Upper lobe of right lung (tissue), 1 donor: ENCODE measurements at regions not wholly inside any gene's neighbourhood (a gene's known extent, or its start where the extent isn't known, plus 50 kb on each side); places are given as distances from the start of the nearest gene placed in this dataset.

Experiments
- ATAC-seq: fragments of 200-7000 bp; cut with Tn5 transposase; one replicate; pipeline ENCODE4 v1.9.1; 2020; ENCODE audit warnings: mild to moderate bottlenecking, moderate library complexity
- DNase-seq: peaks from one replicate; pipeline ENCODE4 v3.0.0-alpha.2; 2020
- H3K27ac ChIP-seq: fragments of 200-600 bp; one replicate; pipeline ENCODE4 v1.8.0; 2022
- H3K27me3 ChIP-seq: fragments of 200-600 bp; one replicate; pipeline ENCODE4 v1.8.0; 2022; ENCODE audit warnings: mild to moderate bottlenecking
- H3K36me3 ChIP-seq: fragments of 200-600 bp; one replicate; pipeline ENCODE4 v1.8.0; 2022
- H3K4me1 ChIP-seq: fragments of 200-600 bp; one replicate; pipeline ENCODE4 v1.8.0; 2022
- H3K4me3 ChIP-seq: fragments of 200-600 bp; one replicate; pipeline ENCODE4 v1.8.0; 2022; ENCODE audit warnings: mild to moderate bottlenecking
- H3K9me3 ChIP-seq: fragments of 200-600 bp; one replicate; pipeline ENCODE4 v1.8.0; 2022
- intact Hi-C: fragments of 100-400 bp; cut with DNase I; formaldehyde crosslinking; loops from one replicate; pipeline ENCODE4 v1.11.0; 2022
- TF ChIP-seq, protein P1 (sequence below): fragments of 200-600 bp; IDR thresholded peaks from one replicate; pipeline ENCODE4 v1.8.0; 2022; ENCODE audit warnings: antibody characterized with exemption
- donor health status: DM: no; HTN: yes; CAD: no; lungs with severe emphysema.

DNA sequence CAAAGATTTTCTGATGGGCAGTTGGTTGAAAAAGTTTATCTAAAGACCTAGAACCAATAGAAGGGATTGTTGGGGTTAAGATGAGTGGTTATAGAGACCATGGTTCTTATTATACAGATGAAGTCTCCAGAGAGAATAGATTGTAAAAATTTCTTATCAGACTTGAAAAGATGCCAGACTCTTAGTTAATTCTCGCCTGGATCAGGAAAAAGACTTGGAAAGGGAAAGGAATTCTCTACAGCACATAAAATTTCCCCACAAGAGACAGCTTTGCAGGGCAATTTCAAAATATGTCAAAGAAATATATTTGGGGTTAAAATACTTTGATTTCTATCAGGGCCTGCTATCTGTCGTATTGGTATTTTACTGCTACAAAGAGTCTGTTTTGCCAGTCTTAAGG is 582.6 kb downstream of the UTRN start:
- Histone ChIP-seq H3K27ac (no peak overlapping the region), H3K4me3 (no peak overlapping the region), H3K36me3 (no peaks in the 10 kb centered on the region), H3K4me1 (peaks cover 3% of the 10 kb centered on the region), H3K27me3 (no peaks in the 10 kb centered on the region), H3K9me3 (no peaks in the 10 kb centered on the region)
- DNase-seq, result no peak
- intact Hi-C loops, result no loop called here
- TF ChIP-seq, protein P1, sequence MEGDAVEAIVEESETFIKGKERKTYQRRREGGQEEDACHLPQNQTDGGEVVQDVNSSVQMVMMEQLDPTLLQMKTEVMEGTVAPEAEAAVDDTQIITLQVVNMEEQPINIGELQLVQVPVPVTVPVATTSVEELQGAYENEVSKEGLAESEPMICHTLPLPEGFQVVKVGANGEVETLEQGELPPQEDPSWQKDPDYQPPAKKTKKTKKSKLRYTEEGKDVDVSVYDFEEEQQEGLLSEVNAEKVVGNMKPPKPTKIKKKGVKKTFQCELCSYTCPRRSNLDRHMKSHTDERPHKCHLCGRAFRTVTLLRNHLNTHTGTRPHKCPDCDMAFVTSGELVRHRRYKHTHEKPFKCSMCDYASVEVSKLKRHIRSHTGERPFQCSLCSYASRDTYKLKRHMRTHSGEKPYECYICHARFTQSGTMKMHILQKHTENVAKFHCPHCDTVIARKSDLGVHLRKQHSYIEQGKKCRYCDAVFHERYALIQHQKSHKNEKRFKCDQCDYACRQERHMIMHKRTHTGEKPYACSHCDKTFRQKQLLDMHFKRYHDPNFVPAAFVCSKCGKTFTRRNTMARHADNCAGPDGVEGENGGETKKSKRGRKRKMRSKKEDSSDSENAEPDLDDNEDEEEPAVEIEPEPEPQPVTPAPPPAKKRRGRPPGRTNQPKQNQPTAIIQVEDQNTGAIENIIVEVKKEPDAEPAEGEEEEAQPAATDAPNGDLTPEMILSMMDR, result no peak
- no peak for ATAC-seq

DNA sequence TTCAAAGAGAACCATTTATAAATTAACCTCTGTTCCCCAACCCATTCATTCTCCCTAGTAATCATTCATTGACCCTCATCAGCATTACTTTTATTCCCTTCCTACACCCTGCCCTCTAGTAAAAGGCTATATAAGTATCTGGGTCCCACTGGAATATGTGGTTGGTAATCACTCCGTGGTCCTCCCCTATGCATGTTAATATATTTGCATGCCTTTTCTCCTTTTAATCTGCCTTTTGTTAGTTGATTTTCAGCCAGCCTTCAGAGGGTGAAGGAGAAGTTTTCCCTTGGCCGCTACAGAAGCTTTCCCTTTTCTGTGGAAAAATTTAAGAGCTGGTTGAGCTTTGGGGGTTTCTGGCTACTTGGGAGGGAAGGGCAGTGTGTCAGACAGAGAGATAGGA is 585.6 kb downstream of the UTRN start:
- no peak overlapping the region for H3K4me3 ChIP-seq
- intact Hi-C loops, result no loop called here
- H3K27me3 ChIP-seq, result no peaks in the 10 kb centered on the region
- TF ChIP-seq, protein P1, result no peak
- ATAC-seq (no peak), DNase-seq (no peak)
- H3K9me3 ChIP-seq, result no peaks in the 10 kb centered on the region
- peaks cover 3% of the 10 kb centered on the region for H3K4me1 ChIP-seq
- H3K27ac ChIP-seq, result no peak overlapping the region
- no peaks in the 10 kb centered on the region for H3K36me3 ChIP-seq

DNA sequence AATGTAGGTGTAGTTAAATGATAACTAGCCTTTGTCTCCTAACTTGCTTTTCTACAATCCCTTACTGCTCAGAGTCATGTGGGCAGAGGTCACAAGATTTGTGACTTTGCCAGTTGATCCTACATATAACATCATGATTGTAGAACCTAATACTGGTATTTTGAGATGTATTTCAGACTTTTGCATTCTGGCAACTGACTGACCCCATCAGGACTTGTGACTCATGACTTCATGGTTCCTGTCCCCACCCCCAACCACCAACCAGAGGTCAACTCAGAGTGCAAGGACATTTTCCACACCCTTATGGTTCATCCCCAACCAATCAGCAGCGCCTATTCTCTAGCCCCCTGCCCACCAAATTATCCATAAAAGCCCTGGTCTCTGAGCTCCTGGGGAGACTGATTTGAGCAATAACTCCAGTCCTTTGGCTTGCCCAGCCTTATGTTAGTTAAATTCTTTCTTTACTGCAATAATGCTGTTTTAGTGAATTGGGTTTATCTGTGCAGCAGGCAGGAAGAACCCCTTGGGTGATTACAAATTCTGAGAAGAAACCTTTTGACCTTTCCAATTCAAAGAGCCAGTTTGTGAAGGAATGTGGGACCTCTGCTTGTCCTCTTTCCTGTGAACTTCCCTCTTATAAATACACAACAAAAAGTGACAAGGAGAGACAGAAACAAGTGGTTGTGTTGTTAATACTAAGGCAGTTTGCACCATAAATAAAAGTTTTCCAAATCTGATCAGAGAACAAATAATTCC is 588.7 kb downstream of the UTRN start:
- Histone ChIP-seq H3K4me1 (no peaks in the 10 kb centered on the region), H3K4me3 (no peak overlapping the region), H3K27ac (no peak overlapping the region), H3K9me3 (no peaks in the 10 kb centered on the region), H3K36me3 (no peaks in the 10 kb centered on the region), H3K27me3 (no peaks in the 10 kb centered on the region)
- TF ChIP-seq, protein P1, result no peak
- ATAC-seq (no peak), DNase-seq (no peak)
- intact Hi-C loops, result no loop called here

DNA sequence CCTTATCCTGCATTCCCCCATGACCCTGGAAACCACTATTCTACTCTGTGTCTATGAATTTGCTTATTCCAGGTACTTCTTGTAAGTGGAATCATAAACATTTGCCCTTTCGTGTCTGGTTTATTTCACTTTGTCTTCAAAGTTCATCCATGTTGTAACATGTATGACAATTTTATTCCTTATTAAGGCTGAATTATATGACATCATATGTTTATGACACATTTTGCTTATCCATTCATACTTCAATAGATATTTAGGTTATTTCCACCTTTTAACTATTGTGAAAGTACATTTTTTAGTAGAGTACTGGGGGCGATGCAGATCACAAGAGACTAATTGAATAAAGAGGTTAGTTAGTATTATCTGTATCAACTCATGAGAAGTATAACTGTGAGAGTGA is 591.6 kb downstream of the UTRN start:
- Histone ChIP-seq H3K27me3 (no peaks in the 10 kb centered on the region), H3K9me3 (no peaks in the 10 kb centered on the region), H3K4me3 (no peak overlapping the region), H3K36me3 (no peaks in the 10 kb centered on the region), H3K4me1 (no peaks in the 10 kb centered on the region), H3K27ac (no peak overlapping the region)
- intact Hi-C loops, result no loop called here
- TF ChIP-seq, protein P1, result no peak
- no peak for ATAC-seq
- DNase-seq, result no peak

DNA sequence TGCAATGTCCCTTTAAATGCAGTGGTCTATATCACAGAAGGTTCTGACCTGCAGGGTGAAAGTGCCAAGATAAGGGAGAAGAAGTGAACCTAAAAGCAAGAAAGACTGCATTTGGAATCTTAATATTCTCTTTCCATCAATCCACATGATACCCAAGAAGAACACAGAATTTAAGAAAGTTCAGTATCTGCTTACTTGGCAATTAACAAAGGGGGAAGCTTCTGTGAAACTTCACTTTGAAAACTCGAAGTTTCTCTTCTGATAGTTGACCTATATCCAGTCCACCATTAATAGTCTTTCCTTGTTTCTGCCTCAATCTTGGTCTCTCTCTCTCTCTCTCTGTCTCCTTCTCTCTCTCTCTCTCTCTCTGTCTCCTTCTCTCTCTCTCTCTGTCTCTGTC is 592.0 kb downstream of the UTRN start:
- H3K27ac ChIP-seq, result no peak overlapping the region

More for the DNA sequence above, 592.0 kb downstream of the UTRN start:
- H3K27me3 ChIP-seq, result no peaks in the 10 kb centered on the region
- DNase-seq (no peak), ATAC-seq (no peak)
- H3K36me3 ChIP-seq, result no peaks in the 10 kb centered on the region
- H3K4me1 ChIP-seq, result no peaks in the 10 kb centered on the region
- H3K9me3 ChIP-seq, result no peaks in the 10 kb centered on the region
- intact Hi-C loops, result no loop called here
- no peak overlapping the region for H3K4me3 ChIP-seq
- TF ChIP-seq, protein P1, result no peak
